Thyroid gland (tissue), 4 donors: ENCODE measurements at regions not wholly inside any gene's neighbourhood (a gene's known extent, or its start where the extent isn't known, plus 50 kb on each side); places are given as distances from the start of the nearest gene placed in this dataset.

Experiments used
- CTCF ChIP-seq, 6 experiments: fragments of 200-600 bp in 3 of 6; fragments of 450-650 bp in 3 of 6; sonication (generic) in 3 of 6; IDR thresholded peaks; one replicate each; pipeline ENCODE4 v1.5.1; 2016 to 2019; ENCODE audit warnings: antibody characterized with exemption in 6 of 6, mild to moderate bottlenecking in 2 of 6, inconsistent platforms in 1 of 6, moderate library complexity in 1 of 6
- POLR2A ChIP-seq, 2 donors: fragments of 450-650 bp; IDR thresholded peaks; one replicate each; pipeline ENCODE4 v1.6.1; 2017; ENCODE audit warnings: antibody characterized with exemption in 2 of 2, mild to moderate bottlenecking in 2 of 2, moderate library complexity in 1 of 2

- TF ChIP-seq CTCF (IDR thresholded peaks at IDR 0.05): no peak
- TF ChIP-seq POLR2A (IDR thresholded peaks at IDR 0.05): no peak
Measured at GRCh38 chr5:173423452-173424117, 95.4 kb upstream of the STC2 start.
